NCI-H345 treated with DMSO at 0.1 percent for 48 hours (cell line): ENCODE measurements at regions not wholly inside any gene's neighbourhood (a gene's known extent, or its start where the extent isn't known, plus 50 kb on each side); places are given as distances from the start of the nearest gene placed in this dataset.

ENCODE experiments used
- DNase-seq: peaks from one replicate; lab custom pipeline; 2025; ENCODE audit not compliant: unreplicated experiment; lab: John Stamatoyannopoulos, UW

GRCh38 chr10:42951486-42952251, 125.2 kb upstream of the RET start:
- no peak for DNase-seq

GRCh38 chr10:42952349-42952748, 124.5 kb upstream of the RET start:
- no peak for DNase-seq

GRCh38 chr10:42952931-42953683, 123.8 kb upstream of the RET start:
- DNase-seq, result no peak

- DNase-seq, result no peak
Measured at GRCh38 chr10:42953684-42954674, 122.9 kb upstream of the RET start.

- DNase-seq, result no peak
Measured at GRCh38 chr10:42954766-42955492, 121.9 kb upstream of the RET start.

GRCh38 chr10:42955493-42955889, 121.4 kb upstream of the RET start:
- no peak for DNase-seq

- DNase-seq, result no peak
Measured at GRCh38 chr10:42956045-42956444, 120.8 kb upstream of the RET start.

GRCh38 chr10:42958142-42958868, 118.6 kb upstream of the RET start:
- DNase-seq, result no peak

GRCh38 chr10:42959833-42960232, 117.0 kb upstream of the RET start:
- DNase-seq, result no peak

- no peak for DNase-seq
Measured at GRCh38 chr10:42960491-42960990, 116.3 kb upstream of the RET start.

- no peak for DNase-seq
Measured at GRCh38 chr10:42960991-42961795, 115.7 kb upstream of the RET start.

GRCh38 chr10:42961796-42962109, 115.1 kb upstream of the RET start:
- no peak for DNase-seq

- no peak for DNase-seq
Measured at GRCh38 chr10:42962110-42962901, 114.6 kb upstream of the RET start.

- no peak for DNase-seq
Measured at GRCh38 chr10:42962902-42963231, 114.0 kb upstream of the RET start.

- DNase-seq, result no peak
Measured at GRCh38 chr10:42963312-42963711, 113.6 kb upstream of the RET start.

GRCh38 chr10:42969147-42969546, 107.7 kb upstream of the RET start:
- DNase-seq, result no peak

GRCh38 chr10:42969909-42970308, 107.0 kb upstream of the RET start:
- DNase-seq, result no peak

GRCh38 chr10:42970451-42971250, 106.2 kb upstream of the RET start:
- DNase-seq, result no peak
